NCI-H446 treated with DMSO at 0.1 percent for 48 hours (cell line): ENCODE measurements at regions not wholly inside any gene's neighbourhood (a gene's known extent, or its start where the extent isn't known, plus 50 kb on each side); places are given as distances from the start of the nearest gene placed in this dataset.
"Not testable (repeated sequence)": the region's sequence is repeated elsewhere in the genome, so short reads cannot be mapped to it uniquely, and the experiment has no call there.

ENCODE experiments used
- DNase-seq: peaks from one replicate; lab custom pipeline; 2025; lab: John Stamatoyannopoulos, UW

DNA sequence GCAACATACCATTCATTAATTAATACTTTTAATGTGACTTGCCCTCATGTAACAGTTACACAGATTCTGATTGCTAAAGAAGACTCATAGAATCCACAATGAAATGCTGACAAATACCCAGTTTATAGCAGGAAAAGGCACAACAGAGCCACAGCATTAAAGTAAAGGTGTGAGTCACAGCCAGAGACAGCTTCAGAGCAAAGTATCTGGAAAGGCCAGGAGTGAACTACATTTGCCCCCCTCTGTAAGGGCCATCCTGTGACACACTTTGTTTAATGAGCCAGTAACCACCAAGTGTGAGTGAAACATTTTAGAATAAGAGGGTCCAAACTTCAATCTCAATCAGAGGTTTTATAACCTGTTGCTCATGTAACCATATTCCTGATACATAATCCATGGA is 133.8 kb upstream of the TACR3 start:
- no peak for DNase-seq

DNA sequence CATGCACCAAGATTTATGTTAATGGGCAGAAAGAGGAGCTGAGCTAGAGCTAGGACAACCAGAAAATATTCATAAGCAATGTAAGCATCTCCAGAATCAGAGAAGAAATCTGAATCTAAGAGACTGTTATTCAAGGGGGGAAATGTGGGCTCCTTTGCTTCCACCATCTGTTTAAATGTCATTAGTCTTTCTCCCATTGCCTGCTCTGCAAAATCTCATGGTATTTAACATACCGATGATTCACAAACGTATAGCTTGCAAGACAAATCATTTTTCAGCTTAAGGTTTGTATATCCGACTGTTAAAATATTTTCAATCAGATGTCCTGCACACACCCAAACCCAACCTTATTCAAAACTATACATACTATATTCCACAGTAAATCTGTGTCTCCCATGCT is 133.4 kb upstream of the TACR3 start:
- DNase-seq = no peak

DNA sequence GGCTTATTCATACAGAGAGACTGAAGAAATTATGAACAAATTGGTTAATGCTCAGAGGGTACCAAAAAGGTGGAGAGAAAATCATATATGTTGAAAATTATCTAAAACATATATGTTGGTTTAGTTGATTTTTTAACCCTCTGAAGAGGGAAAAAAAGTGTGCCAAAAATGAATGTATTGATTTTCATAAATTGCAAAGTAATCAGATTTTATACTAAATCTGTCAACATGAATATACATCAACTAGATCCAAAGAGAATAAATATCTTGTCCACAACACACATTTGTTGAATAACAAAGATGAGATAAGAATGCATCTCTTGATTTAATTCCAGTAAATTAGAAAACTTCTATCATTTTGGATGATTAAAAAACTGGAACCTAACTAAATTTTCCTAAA is 125.3 kb upstream of the TACR3 start:
- no peak for DNase-seq

DNA sequence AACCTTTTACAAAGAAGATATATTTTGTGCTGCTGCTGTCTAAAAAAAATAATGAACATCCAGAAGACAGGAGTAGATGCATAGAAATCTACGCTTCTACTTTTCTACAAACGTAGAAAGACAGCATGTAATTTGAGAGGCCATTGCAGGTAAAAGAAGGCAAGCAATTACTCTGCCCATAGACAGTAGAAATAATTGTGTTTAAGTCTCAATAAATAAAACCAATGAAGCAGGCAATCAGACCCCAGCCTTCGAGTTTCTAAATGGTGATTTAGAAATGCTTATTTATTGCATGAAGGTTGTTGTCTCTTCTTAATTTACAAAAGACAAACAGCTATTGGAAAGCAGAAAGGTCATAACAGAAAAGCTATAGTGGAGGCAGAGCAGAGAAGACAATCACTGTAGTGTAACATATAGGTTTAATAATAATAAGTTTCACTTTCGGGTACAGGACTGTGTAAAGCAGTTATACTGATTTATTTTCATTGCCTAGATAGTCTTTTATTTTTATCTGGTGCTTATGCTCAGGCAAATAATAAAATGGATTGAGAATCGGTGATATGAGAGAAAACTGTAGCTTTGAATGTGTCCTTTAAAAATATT is 123.0 kb upstream of the TACR3 start:
- DNase-seq = no peak

DNA sequence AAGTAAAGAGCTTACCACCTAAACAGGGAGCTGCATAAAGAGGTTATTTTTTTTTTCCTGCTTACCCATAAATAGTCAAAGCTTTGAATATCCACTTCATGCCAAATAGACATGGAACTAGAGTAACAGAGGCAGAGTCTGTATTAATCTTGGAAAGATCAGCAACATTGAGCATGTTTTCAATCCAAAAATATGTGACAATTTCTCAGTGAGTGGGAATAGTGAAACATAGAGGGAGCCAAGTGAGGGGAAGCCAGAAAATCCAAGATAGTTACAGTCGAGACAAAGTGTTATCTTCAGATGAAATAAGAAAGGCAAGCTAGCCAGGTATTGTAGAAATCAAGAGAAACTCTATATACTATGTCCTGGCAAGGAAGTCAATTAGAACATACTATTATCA is 122.3 kb upstream of the TACR3 start:
- DNase-seq = no peak

DNA sequence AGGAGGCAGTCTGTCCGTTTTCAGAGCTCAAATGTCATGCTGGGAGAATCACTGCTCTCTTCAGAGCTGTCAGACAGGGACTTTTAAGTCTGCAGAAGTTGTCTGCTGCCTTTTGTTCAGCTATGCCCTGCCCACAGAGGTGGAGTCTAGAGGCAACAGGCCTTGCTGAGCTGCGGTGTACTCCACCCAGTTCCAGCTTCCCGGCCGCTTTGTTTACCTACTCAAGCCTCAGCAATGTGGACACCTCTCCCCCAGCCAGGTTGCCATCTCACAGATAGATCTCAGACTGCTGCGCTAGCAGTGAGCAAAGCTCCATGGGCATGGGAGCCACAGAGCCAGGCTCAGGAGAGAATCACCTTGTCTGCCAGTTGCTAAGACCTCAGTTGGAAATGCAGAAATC is 90.5 kb upstream of the TACR3 start:
- not testable (repeated sequence) for DNase-seq

DNA sequence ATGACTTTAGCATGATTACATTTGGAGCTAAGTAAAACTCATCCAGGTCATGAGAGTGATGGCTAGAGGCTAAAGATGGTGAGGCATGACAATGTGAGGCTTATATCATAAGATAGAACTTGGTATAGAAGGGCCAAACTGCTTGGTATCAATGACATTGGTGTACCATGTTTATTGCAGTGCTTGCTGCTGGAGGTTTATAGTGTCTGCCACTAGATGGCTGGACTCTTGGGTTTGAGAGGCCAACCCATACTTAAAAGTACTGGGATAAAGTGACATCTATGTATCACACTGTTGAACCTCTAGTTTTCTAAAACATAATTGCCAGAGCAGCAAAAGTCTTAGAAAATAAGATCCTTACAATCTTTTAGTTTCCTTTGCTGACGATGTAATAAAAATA is 83.0 kb upstream of the TACR3 start:
- DNase-seq = no peak

DNA sequence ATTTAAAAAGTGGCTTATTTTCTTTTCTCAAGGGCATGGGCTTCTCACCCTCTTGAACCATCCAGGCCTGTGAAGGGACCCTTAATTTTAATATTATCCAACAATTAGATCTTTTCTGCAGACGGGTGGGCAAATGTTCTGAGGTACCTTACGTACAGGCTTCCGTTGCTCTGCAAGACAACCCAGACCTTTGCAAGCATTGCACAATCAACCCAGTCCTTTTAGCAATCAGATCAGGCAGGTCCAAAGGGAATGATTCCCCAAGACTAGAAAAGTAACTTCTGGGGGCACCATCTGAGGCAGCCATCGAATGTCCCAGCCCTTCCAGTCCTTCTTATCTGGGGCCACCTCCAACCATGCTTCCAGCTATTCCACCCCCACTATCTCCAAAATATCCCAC is 67.3 kb upstream of the TACR3 start:
- DNase-seq = no peak

DNA sequence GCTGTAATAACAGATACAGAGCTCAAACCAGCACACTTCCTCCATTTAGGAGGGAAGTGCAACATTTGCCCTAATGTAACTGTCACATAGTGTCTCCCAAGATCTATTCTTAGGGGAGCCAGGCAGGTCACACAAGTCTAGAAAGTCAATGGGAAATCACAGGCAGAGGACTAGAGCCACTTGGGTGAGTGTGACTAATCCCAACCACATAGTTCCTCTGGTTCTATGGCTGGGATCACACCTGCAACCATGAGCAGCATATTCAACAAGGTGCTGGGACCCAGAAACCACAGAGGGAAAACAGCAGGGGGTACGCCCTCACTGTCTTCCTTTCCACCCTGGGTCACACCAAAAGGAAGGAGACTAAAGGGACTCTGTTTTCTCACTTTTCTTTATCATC is 66.8 kb upstream of the TACR3 start:
- no peak for DNase-seq

DNA sequence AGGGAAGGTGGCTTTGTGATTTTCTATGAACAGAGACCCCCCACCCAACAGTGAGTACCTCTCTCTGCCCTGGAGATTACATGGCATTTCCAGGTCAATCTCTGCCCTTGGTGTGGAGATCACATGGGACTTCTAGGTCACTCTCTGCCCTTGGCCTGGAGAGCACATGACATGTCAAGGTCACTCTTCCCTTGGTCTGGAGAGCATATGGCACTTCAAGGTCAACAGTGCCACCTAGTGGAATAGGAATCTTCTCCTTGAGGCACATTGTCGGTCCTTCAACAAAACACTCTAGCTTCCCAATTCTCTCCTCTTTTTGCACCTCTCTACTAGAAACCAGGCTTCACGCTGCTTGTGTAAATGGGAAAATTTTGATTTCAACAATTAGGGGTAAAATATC is 66.2 kb upstream of the TACR3 start:
- DNase-seq = peak; percentile 32

DNA sequence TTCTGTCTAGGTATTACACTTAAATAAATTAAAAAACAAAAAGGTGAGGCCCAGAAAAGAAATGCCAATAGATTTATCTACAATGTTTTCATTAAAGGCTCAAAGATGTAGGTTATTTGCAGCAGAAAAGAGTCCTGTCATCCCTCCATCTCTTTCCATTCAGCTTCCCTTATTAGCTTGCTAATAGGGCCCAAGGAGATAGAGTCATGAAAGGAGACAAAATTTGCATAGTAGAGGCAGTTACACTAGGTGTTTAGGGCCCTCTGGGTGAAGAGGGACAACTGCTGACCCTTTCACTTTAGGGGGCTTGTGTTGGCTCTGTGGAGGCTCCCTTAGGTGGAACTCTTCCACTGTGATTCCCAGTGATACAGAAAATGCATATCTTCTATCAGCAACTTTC is 58.4 kb upstream of the TACR3 start:
- no peak for DNase-seq

DNA sequence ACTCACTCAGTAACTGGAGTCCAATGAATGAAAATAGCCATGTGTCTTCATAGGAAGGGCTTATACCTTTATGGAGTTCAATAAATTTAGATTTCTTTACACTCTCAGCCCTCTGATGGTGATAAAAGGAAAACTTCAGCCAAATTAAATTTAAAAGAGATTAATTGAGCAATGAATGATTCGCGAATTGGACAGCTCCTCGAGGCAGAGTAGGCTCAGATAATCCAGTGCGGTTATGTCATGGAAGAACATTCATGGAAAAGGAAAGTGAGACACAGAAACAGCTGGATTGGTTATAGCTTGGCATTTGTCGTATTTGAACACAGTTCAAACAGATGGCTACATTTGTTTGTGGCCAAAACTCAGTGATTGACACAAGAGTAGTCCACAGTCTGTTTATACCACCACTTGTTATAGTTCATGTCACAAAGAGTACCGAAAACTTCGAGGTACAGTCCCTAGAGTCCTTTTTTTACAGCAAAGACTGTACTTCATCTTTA is 54.6 kb upstream of the TACR3 start:
- DNase-seq = no peak

DNA sequence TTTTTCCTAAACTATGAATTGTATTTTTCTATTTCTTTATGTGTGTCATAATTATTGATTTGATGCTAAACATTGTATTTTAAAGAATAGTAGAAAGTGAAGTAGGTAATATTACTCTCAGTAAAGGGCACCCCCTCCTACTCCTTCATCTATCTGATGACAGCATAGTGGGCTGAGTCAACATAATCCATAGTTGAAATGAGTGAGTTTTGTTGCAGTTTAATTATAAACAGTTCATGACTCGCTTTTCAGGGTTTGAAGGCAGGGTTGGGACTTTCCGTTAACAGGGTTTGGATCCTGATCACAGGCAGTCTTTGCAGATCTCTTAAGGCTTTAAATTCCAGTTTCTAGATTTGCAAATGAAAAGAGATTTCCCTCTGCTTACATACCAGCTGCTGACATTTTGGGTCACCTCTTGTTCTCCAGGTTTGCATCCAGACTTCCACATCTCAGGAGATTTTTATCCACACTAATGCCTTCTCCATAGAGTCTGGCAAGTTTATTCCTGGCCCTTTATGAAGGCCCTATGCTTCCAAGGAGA is 54.0 kb upstream of the TACR3 start:
- no peak for DNase-seq
